ENCODE measurements at regions not wholly inside any gene's neighbourhood (a gene's known extent, or its start where the extent isn't known, plus 50 kb on each side); places are given as distances from the start of the nearest gene placed in this dataset.

- no peak for TF ChIP-seq SMC3 (conservative IDR thresholded peaks at IDR 0.05; ENCODE audit: poor library complexity)
- no peak for TF ChIP-seq MXI1 (conservative IDR thresholded peaks at IDR 0.05; ENCODE audit: poor library complexity, severe bottlenecking)
- H3F3A ChIP-seq (ENCODE audit: insufficient read depth, low read length, poor library complexity, severe bottlenecking) = no peaks in the 10 kb centered on the region
- no peak overlapping the region for H3K27ac ChIP-seq (ENCODE audit: low read length)
Measured at GRCh38 chr9:75376680-75377254, 288.5 kb downstream of the OSTF1 start.

GRCh38 chr9:75378036-75378435, 289.7 kb downstream of the OSTF1 start:
- Histone ChIP-seq H3K9me3 (ENCODE audit: low read length) (no peaks in the 10 kb centered on the region), H3K4me2 (ENCODE audit: low read length) (no peak overlapping the region), H3K27ac (ENCODE audit: low read length) (no peak overlapping the region), H3K27me3 (ENCODE audit: insufficient read depth, low read depth, low read length) (no peaks in the 10 kb centered on the region), H3K9me2 (ENCODE audit: insufficient read depth, low read length) (no peaks in the 10 kb centered on the region), H3F3A (ENCODE audit: insufficient read depth, low read length, poor library complexity, severe bottlenecking) (no peaks in the 10 kb centered on the region), H3K9ac (ENCODE audit: low read length) (no peak overlapping the region), H3K36me3 (ENCODE audit: insufficient read depth, low read length) (no peaks in the 10 kb centered on the region), H3K4me3 (ENCODE audit: low read length) (no peak overlapping the region), H3K79me2 (replicated peaks; ENCODE audit: insufficient read depth, low read length) (no peaks in the 10 kb centered on the region), H2AFZ (ENCODE audit: low read depth, low read length) (no peak overlapping the region), H4K20me1 (ENCODE audit: insufficient read depth) (no peaks in the 10 kb centered on the region)
- TF ChIP-seq MXI1 (conservative IDR thresholded peaks at IDR 0.05; ENCODE audit: poor library complexity, severe bottlenecking) = no peak
- TF ChIP-seq RAD21 (conservative IDR thresholded peaks at IDR 0.05) = no peak
- no peak for TF ChIP-seq EZH2 (IDR thresholded peaks at IDR 0.05; ENCODE audit: borderline replicate concordance, insufficient read depth, low read length, poor library complexity, severe bottlenecking)
- TF ChIP-seq POLR2AphosphoS5 (IDR thresholded peaks at IDR 0.05) = no peak

More at GRCh38 chr9:75376680-75377254, 288.5 kb downstream of the OSTF1 start:
- no peaks in the 10 kb centered on the region for H3K9me2 ChIP-seq (ENCODE audit: insufficient read depth, low read length)
- no peaks in the 10 kb centered on the region for H3K9me3 ChIP-seq (ENCODE audit: low read length)
- no peaks in the 10 kb centered on the region for H3K79me2 ChIP-seq (replicated peaks; ENCODE audit: insufficient read depth, low read length)
- no peaks in the 10 kb centered on the region for H3K27me3 ChIP-seq (ENCODE audit: insufficient read depth, low read depth, low read length)
- H3K4me2 ChIP-seq (ENCODE audit: low read length) = no peak overlapping the region
- H4K20me1 ChIP-seq (ENCODE audit: insufficient read depth) = no peaks in the 10 kb centered on the region
- H3K36me3 ChIP-seq (ENCODE audit: insufficient read depth, low read length) = no peaks in the 10 kb centered on the region
- H2AFZ ChIP-seq (ENCODE audit: low read depth, low read length) = no peak overlapping the region
- no peak overlapping the region for H3K4me3 ChIP-seq (ENCODE audit: low read length)
- H3K9ac ChIP-seq (ENCODE audit: low read length) = no peak overlapping the region

GRCh38 chr9:75378926-75379325, 290.6 kb downstream of the OSTF1 start:
- H3K79me2 ChIP-seq (replicated peaks; ENCODE audit: insufficient read depth, low read length) = no peaks in the 10 kb centered on the region
- TF ChIP-seq RAD21 (conservative IDR thresholded peaks at IDR 0.05) (no peak), EZH2 (IDR thresholded peaks at IDR 0.05; ENCODE audit: borderline replicate concordance, insufficient read depth, low read length, poor library complexity, severe bottlenecking) (no peak), TAF1 (IDR thresholded peaks at IDR 0.05; ENCODE audit: low read depth) (no peak)
- H3K4me2 ChIP-seq (ENCODE audit: low read length) = no peak overlapping the region
- H3K36me3 ChIP-seq (ENCODE audit: insufficient read depth, low read length) = no peaks in the 10 kb centered on the region
- H3K27me3 ChIP-seq (ENCODE audit: insufficient read depth, low read depth, low read length) = no peaks in the 10 kb centered on the region
- H3K4me3 ChIP-seq (ENCODE audit: low read length) = no peak overlapping the region
- no peaks in the 10 kb centered on the region for H3F3A ChIP-seq (ENCODE audit: insufficient read depth, low read length, poor library complexity, severe bottlenecking)
- no peaks in the 10 kb centered on the region for H4K20me1 ChIP-seq (ENCODE audit: insufficient read depth)
- no peaks in the 10 kb centered on the region for H3K9me2 ChIP-seq (ENCODE audit: insufficient read depth, low read length)
- H3K9me3 ChIP-seq (ENCODE audit: low read length) = no peaks in the 10 kb centered on the region
- no peak overlapping the region for H3K9ac ChIP-seq (ENCODE audit: low read length)
- no peak overlapping the region for H3K27ac ChIP-seq (ENCODE audit: low read length)
- no peak overlapping the region for H2AFZ ChIP-seq (ENCODE audit: low read depth, low read length)

- Histone ChIP-seq H3K9ac (ENCODE audit: low read length) (no peak overlapping the region), H3K9me2 (ENCODE audit: insufficient read depth, low read length) (no peaks in the 10 kb centered on the region), H3K4me3 (ENCODE audit: low read length) (no peak overlapping the region), H3K27ac (ENCODE audit: low read length) (no peak overlapping the region), H3K36me3 (ENCODE audit: insufficient read depth, low read length) (no peaks in the 10 kb centered on the region), H3K9me3 (ENCODE audit: low read length) (no peaks in the 10 kb centered on the region), H3K27me3 (ENCODE audit: insufficient read depth, low read depth, low read length) (no peaks in the 10 kb centered on the region), H3K79me2 (replicated peaks; ENCODE audit: insufficient read depth, low read length) (no peaks in the 10 kb centered on the region), H4K20me1 (ENCODE audit: insufficient read depth) (no peaks in the 10 kb centered on the region), H3K4me2 (ENCODE audit: low read length) (no peak overlapping the region), H3F3A (ENCODE audit: insufficient read depth, low read length, poor library complexity, severe bottlenecking) (no peaks in the 10 kb centered on the region), H2AFZ (ENCODE audit: low read depth, low read length) (no peak overlapping the region)
- TF ChIP-seq EP300 (conservative IDR thresholded peaks at IDR 0.05; ENCODE audit: poor library complexity, severe bottlenecking) (no peak), RAD21 (conservative IDR thresholded peaks at IDR 0.05) (no peak), CTCF (IDR thresholded peaks at IDR 0.05; ENCODE audit: poor library complexity, severe bottlenecking) (no peak), SMC3 (conservative IDR thresholded peaks at IDR 0.05; ENCODE audit: poor library complexity) (no peak), REST (IDR thresholded peaks at IDR 0.05; ENCODE audit: borderline replicate concordance) (no peak), MXI1 (conservative IDR thresholded peaks at IDR 0.05; ENCODE audit: poor library complexity, severe bottlenecking) (no peak), EZH2 (IDR thresholded peaks at IDR 0.05; ENCODE audit: borderline replicate concordance, insufficient read depth, low read length, poor library complexity, severe bottlenecking) (no peak), POLR2AphosphoS5 (IDR thresholded peaks at IDR 0.05) (no peak), TAF1 (IDR thresholded peaks at IDR 0.05; ENCODE audit: low read depth) (no peak)
Measured at GRCh38 chr9:75382126-75382525, 293.8 kb downstream of the OSTF1 start.
